SK-N-SH (cell line): ENCODE measurements at regions not wholly inside any gene's neighbourhood (a gene's known extent, or its start where the extent isn't known, plus 50 kb on each side); places are given as distances from the start of the nearest gene placed in this dataset.

ENCODE experiments used
- CTCF ChIA-PET: fragments of 300-600, 350-600 bp; formaldehyde crosslinking; extraction: SDS; loops from one replicate; lab custom pipeline; 2021; lab: Yijun Ruan, JAX
- POLR2A ChIA-PET: fragments of 350-600 bp; sonication (Branson Sonifier 250); formaldehyde crosslinking; extraction: SDS; loops from one replicate; lab custom pipeline; 2020; ENCODE audit warnings: antibody characterized with exemption, inconsistent platforms; lab: Yijun Ruan, JAX
- DNase-seq: peaks from one replicate; pipeline ENCODE4 v3.0.0; 2012
- H2AFZ ChIP-seq: fragments of 200-600 bp; sonication (generic); 2 replicates; pipeline ENCODE4 v1.8.1; 2016; ENCODE audit warnings: antibody characterized with exemption, mild to moderate bottlenecking, low read depth
- H3F3A ChIP-seq: fragments of 200-600 bp; sonication (generic); replicated peaks from 2 replicates; pipeline ENCODE3; 2016; ENCODE audit warnings: antibody characterized with exemption, mild to moderate bottlenecking; ENCODE audit not compliant: insufficient read depth
- H3K27ac ChIP-seq, 2 experiments: fragments of 200-500 bp in 1 of 2; fragments of 200-600 bp in 1 of 2; sonication (Bioruptor generic) in 1 of 2; sonication (generic), shearing (Covaris generic) in 1 of 2; 2 replicates each; pipeline versions ENCODE4 v1.5.1 to v1.6.1; 2014 to 2016; ENCODE audit warnings: low read depth in 2 of 2, inconsistent platforms in 1 of 2, low read length in 1 of 2, mild to moderate bottlenecking in 1 of 2, mixed read lengths in 1 of 2
- H3K27me3 ChIP-seq: fragments of 200-600 bp; sonication (generic), shearing (Covaris generic); 2 replicates; pipeline ENCODE4 v1.6.1; 2016; ENCODE audit warnings: mixed run types; ENCODE audit not compliant: insufficient read depth
- H3K36me3 ChIP-seq, 2 experiments: fragments of 200-500 bp in 1 of 2; fragments of 200-600 bp in 1 of 2; sonication (Bioruptor generic) in 1 of 2; sonication (generic) in 1 of 2; replicated peaks in 1 of 2; 2 replicates each; pipeline versions ENCODE3 to v1.5.1; 2014 to 2016; ENCODE audit warnings: low read length in 1 of 2, mild to moderate bottlenecking in 1 of 2; ENCODE audit not compliant: insufficient read depth in 2 of 2, control insufficient read depth in 1 of 2
- H3K4me1 ChIP-seq, 2 experiments: fragments of 200-500 bp in 1 of 2; fragments of 200-600 bp in 1 of 2; sonication (Bioruptor generic) in 1 of 2; sonication (generic), shearing (Covaris generic) in 1 of 2; 2 replicates each; pipeline versions ENCODE4 v1.5.1 to v1.6.1; 2014 to 2016; ENCODE audit warnings: low read depth in 1 of 2, low read length in 1 of 2, mixed run types in 1 of 2; ENCODE audit not compliant: insufficient read depth in 2 of 2, control insufficient read depth in 1 of 2
- H3K4me2 ChIP-seq: fragments of 200-600 bp; sonication (generic), shearing (Covaris generic); 2 replicates; pipeline ENCODE4 v1.6.1; 2017; ENCODE audit warnings: mixed run types
- H3K4me3 ChIP-seq, 2 experiments: fragments of 200-500 bp in 1 of 2; fragments of 200-600 bp in 1 of 2; sonication (Bioruptor generic) in 1 of 2; sonication (generic), shearing (Covaris generic) in 1 of 2; 2 replicates each; pipeline versions ENCODE4 v1.5.1 to v1.8.1; 2014 to 2016; ENCODE audit warnings: low read depth in 2 of 2, inconsistent platforms in 1 of 2, low read length in 1 of 2, mild to moderate bottlenecking in 1 of 2, mixed read lengths in 1 of 2, moderate library complexity in 1 of 2
- H3K79me2 ChIP-seq: fragments of 200-600 bp; sonication (generic); 2 replicates; pipeline ENCODE4 v1.8.1; 2017; ENCODE audit warnings: mild to moderate bottlenecking; ENCODE audit not compliant: insufficient read depth
- H3K9ac ChIP-seq: fragments of 200-600 bp; sonication (generic); 2 replicates; pipeline ENCODE4 v1.6.1; 2017; ENCODE audit warnings: mixed run types
- H3K9me2 ChIP-seq: fragments of 200-600 bp; sonication (generic); 2 replicates; pipeline ENCODE4 v1.6.1; 2017; ENCODE audit warnings: mixed run types
- H3K9me3 ChIP-seq: fragments of 200-600 bp; sonication (generic); 2 replicates; pipeline ENCODE4 v1.6.1; 2017; ENCODE audit warnings: mixed run types, mild to moderate bottlenecking, moderate library complexity
- H4K20me1 ChIP-seq: fragments of 200-600 bp; sonication (generic); 2 replicates; pipeline ENCODE4 v1.6.1; 2017; ENCODE audit warnings: mild to moderate bottlenecking, mixed run types; ENCODE audit not compliant: insufficient read depth
- EP300 ChIP-seq, 2 experiments: IDR thresholded peaks; 2 replicates each; pipeline versions ENCODE4 v1.4.0 to v1.6.1; 2012; ENCODE audit warnings: borderline replicate concordance in 1 of 2, low read depth in 1 of 2, low read length in 1 of 2
- GATA2 ChIP-seq: sonication (generic); formaldehyde crosslinking; IDR thresholded peaks from 2 replicates; pipeline ENCODE4 v1.5.0; 2020; ENCODE audit warnings: mild to moderate bottlenecking, missing genetic modification reagents
- JUND ChIP-seq: IDR thresholded peaks from 2 replicates; pipeline ENCODE4 v1.4.0; 2012
- MEF2A ChIP-seq: IDR thresholded peaks from 2 replicates; pipeline ENCODE4 v1.4.0; 2012; ENCODE audit warnings: low read depth, borderline replicate concordance
- POLR2AphosphoS5 ChIP-seq: IDR thresholded peaks from 2 replicates; pipeline ENCODE4 v1.6.1; 2012; ENCODE audit warnings: low read depth, low read length
- RCOR1 ChIP-seq: fragments of 150-350 bp; IDR thresholded peaks from 2 replicates; pipeline ENCODE4 v1.6.1; 2017; ENCODE audit warnings: antibody characterized with exemption, low read length
- RFX5 ChIP-seq: IDR thresholded peaks from 2 replicates; pipeline ENCODE4 v1.6.1; 2012; ENCODE audit warnings: mild to moderate bottlenecking, improper control_type of control experiment, low read length
- SMC3 ChIP-seq: IDR thresholded peaks from 2 replicates; pipeline ENCODE4 v1.6.1; 2012; ENCODE audit warnings: low read depth, low read length, improper control_type of control experiment
- TEAD4 ChIP-seq: IDR thresholded peaks from 2 replicates; pipeline ENCODE4 v1.4.0; 2012; ENCODE audit warnings: mild to moderate bottlenecking, borderline replicate concordance; ENCODE audit not compliant: insufficient read depth
- YY1 ChIP-seq: IDR thresholded peaks from 2 replicates; pipeline ENCODE4 v1.4.0; 2012; ENCODE audit warnings: low read depth, mild to moderate bottlenecking
- WGBS: methylation state at CpG from one replicate; pipeline ENCODE4 v1.1.6; 2017; ENCODE audit warnings: low lambda C conversion rate; 5-methylcytosine and 5-hydroxymethylcytosine counted together
- TF ChIP-seq, protein P1 (sequence below): fragments of 150-350 bp; IDR thresholded peaks from 2 replicates; pipeline ENCODE4 v1.6.1; 2016; ENCODE audit warnings: mild to moderate bottlenecking, low read depth, low read length
- TF ChIP-seq, protein P2 (sequence below): IDR thresholded peaks from 2 replicates; pipeline ENCODE4 v1.4.0; 2012; ENCODE audit warnings: low read depth
- TF ChIP-seq, protein P3 (sequence below): IDR thresholded peaks from 2 replicates; pipeline ENCODE4; 2012
- TF ChIP-seq, protein P4 (sequence below): fragments of 150-350 bp; IDR thresholded peaks from 2 replicates; pipeline ENCODE4 v1.6.1; 2017; ENCODE audit warnings: antibody characterized with exemption, low read length, low read depth, borderline replicate concordance
- TF ChIP-seq, protein P5 (sequence below): fragments of 200-600 bp; sonication (generic); IDR thresholded peaks from 2 replicates; pipeline ENCODE4 v1.6.1; 2017; ENCODE audit warnings: antibody characterized with exemption, mild to moderate bottlenecking, moderate library complexity

DNA sequence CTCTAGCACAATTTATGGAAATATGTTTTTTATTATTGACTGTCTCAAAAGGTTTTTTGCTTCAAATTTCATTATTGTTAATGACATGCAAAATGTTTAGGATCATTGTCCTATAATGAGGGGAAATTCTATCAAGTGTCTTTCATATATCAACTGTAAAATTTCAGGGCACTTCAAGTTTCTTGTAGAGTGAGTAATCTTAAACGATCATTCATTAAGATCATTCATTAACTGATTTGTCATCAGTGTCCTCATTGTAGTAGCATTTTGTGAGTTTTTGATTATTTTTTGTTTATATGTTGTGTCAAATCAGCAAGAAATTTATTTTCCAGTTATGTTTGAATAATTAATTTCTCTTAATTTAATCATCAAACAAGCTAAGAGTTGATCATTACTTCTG is 111.8 kb upstream of the PRDX6 start:
- Histone ChIP-seq H3K4me2 (no peak overlapping the region), H3K4me3 (no peak overlapping the region), H2AFZ (no peak overlapping the region), H3K9ac (no peak overlapping the region), H3F3A (no peaks in the 10 kb centered on the region), H3K4me1 (no peaks in the 10 kb centered on the region), H4K20me1 (no peaks in the 10 kb centered on the region), H3K79me2 (no peaks in the 10 kb centered on the region), H3K36me3 (no peaks in the 10 kb centered on the region), H3K27ac (no peak overlapping the region), H3K27me3 (no peaks in the 10 kb centered on the region), H3K9me3 (no peaks in the 10 kb centered on the region), H3K9me2 (no peaks in the 10 kb centered on the region; the same call in 1 of the 2 replicates)
- DNase-seq, result no peak
- ChIA-PET POLR2A (no interaction called here), CTCF (no interaction called here)
- no peak for TF ChIP-seq GATA2
- TF ChIP-seq, protein P1, sequence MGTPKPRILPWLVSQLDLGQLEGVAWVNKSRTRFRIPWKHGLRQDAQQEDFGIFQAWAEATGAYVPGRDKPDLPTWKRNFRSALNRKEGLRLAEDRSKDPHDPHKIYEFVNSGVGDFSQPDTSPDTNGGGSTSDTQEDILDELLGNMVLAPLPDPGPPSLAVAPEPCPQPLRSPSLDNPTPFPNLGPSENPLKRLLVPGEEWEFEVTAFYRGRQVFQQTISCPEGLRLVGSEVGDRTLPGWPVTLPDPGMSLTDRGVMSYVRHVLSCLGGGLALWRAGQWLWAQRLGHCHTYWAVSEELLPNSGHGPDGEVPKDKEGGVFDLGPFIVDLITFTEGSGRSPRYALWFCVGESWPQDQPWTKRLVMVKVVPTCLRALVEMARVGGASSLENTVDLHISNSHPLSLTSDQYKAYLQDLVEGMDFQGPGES, result no peak
- TF ChIP-seq JUND, result no peak
- TF ChIP-seq TEAD4, result no peak
- TF ChIP-seq, protein P2, sequence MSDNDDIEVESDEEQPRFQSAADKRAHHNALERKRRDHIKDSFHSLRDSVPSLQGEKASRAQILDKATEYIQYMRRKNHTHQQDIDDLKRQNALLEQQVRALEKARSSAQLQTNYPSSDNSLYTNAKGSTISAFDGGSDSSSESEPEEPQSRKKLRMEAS, result no peak
- TF ChIP-seq, protein P3, sequence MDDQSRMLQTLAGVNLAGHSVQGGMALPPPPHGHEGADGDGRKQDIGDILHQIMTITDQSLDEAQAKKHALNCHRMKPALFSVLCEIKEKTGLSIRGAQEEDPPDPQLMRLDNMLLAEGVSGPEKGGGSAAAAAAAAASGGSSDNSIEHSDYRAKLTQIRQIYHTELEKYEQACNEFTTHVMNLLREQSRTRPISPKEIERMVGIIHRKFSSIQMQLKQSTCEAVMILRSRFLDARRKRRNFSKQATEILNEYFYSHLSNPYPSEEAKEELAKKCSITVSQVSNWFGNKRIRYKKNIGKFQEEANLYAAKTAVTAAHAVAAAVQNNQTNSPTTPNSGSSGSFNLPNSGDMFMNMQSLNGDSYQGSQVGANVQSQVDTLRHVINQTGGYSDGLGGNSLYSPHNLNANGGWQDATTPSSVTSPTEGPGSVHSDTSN, result no peak
- TF ChIP-seq EP300 (IDR thresholded peaks at IDR 0.05; ENCODE audit: borderline replicate concordance in 1 of 2, low read depth in 1 of 2, low read length in 1 of 2), result no peak
- TF ChIP-seq MEF2A, result no peak
- TF ChIP-seq YY1, result no peak
- TF ChIP-seq, protein P4, sequence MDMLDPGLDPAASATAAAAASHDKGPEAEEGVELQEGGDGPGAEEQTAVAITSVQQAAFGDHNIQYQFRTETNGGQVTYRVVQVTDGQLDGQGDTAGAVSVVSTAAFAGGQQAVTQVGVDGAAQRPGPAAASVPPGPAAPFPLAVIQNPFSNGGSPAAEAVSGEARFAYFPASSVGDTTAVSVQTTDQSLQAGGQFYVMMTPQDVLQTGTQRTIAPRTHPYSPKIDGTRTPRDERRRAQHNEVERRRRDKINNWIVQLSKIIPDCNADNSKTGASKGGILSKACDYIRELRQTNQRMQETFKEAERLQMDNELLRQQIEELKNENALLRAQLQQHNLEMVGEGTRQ, result no peak
- no peak for TF ChIP-seq SMC3
- no peak for TF ChIP-seq RFX5
- no peak for TF ChIP-seq RCOR1
- TF ChIP-seq POLR2AphosphoS5, result no peak
- TF ChIP-seq, protein P5, sequence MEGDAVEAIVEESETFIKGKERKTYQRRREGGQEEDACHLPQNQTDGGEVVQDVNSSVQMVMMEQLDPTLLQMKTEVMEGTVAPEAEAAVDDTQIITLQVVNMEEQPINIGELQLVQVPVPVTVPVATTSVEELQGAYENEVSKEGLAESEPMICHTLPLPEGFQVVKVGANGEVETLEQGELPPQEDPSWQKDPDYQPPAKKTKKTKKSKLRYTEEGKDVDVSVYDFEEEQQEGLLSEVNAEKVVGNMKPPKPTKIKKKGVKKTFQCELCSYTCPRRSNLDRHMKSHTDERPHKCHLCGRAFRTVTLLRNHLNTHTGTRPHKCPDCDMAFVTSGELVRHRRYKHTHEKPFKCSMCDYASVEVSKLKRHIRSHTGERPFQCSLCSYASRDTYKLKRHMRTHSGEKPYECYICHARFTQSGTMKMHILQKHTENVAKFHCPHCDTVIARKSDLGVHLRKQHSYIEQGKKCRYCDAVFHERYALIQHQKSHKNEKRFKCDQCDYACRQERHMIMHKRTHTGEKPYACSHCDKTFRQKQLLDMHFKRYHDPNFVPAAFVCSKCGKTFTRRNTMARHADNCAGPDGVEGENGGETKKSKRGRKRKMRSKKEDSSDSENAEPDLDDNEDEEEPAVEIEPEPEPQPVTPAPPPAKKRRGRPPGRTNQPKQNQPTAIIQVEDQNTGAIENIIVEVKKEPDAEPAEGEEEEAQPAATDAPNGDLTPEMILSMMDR, result no peak
- 23% methylated on average over 1 of the region's 1 CpG for WGBS
